ENCODE measurements at regions not wholly inside any gene's neighbourhood (a gene's known extent, or its start where the extent isn't known, plus 50 kb on each side); places are given as distances from the start of the nearest gene placed in this dataset.

DNA sequence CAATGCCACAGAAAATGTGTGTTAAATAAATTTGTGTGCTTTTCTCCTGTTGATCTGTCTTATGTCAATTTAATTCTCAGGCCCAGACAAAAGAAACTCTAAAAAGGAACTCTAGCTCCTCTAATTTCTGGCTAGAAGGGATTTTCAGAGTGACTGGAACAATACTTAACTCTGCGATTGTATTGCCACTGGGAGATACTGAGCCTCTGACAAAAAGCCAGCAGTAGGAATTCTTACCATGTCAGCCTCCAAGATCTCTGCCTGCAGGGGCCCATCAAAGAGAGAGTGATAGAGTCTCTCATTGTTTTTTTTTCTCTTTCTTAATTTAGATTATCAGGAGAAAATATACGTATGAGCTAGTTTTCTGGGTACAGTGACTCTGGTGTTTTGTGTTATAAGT, 1165.7 kb downstream of the BRINP3 start:
- H3K27me3 ChIP-seq (ENCODE audit: control insufficient read depth in 1 of 2, insufficient read depth in 2 of 2, low read length in 2 of 2): no peaks in the 10 kb centered on the region
- H3K9me3 ChIP-seq (ENCODE audit: control insufficient read depth in 1 of 2, insufficient read depth in 1 of 2, low read length in 2 of 2): peaks cover 0 to 3% of the 10 kb centered on the region in 2 experiments
- ChIA-PET POLR2A (no interaction called here), CTCF (no interaction called here)
- no peaks in the 10 kb centered on the region for H3K36me3 Mint-ChIP-seq (ENCODE audit: low read depth)
- H3K36me3 ChIP-seq (ENCODE audit: insufficient read depth, low read length): no peaks in the 10 kb centered on the region
- intact Hi-C loops (cut with DNase I, micrococcal nuclease): no loop called here
- H3K27ac ChIP-seq (ENCODE audit: low read depth in 1 of 2, low read length in 2 of 2): no peak overlapping the region
- H3K4me1 Mint-ChIP-seq (ENCODE audit: low read depth): no peaks in the 10 kb centered on the region
- DNase-seq (no peak), ATAC-seq (ENCODE audit: poor library complexity) (no peak)
- no peak overlapping the region for H3K4me3 Mint-ChIP-seq
- no peak overlapping the region for H3K27ac Mint-ChIP-seq
- H3K27me3 Mint-ChIP-seq: no peaks in the 10 kb centered on the region
- peaks cover 7% of the 10 kb centered on the region for H3K9me3 Mint-ChIP-seq
- no peak overlapping the region for H3K4me3 ChIP-seq (ENCODE audit: low read length)
- TF ChIP-seq, protein P1, sequence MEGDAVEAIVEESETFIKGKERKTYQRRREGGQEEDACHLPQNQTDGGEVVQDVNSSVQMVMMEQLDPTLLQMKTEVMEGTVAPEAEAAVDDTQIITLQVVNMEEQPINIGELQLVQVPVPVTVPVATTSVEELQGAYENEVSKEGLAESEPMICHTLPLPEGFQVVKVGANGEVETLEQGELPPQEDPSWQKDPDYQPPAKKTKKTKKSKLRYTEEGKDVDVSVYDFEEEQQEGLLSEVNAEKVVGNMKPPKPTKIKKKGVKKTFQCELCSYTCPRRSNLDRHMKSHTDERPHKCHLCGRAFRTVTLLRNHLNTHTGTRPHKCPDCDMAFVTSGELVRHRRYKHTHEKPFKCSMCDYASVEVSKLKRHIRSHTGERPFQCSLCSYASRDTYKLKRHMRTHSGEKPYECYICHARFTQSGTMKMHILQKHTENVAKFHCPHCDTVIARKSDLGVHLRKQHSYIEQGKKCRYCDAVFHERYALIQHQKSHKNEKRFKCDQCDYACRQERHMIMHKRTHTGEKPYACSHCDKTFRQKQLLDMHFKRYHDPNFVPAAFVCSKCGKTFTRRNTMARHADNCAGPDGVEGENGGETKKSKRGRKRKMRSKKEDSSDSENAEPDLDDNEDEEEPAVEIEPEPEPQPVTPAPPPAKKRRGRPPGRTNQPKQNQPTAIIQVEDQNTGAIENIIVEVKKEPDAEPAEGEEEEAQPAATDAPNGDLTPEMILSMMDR (IDR thresholded peaks at IDR 0.05): no peak
- H3K4me1 ChIP-seq (ENCODE audit: insufficient read depth, low read length): no peaks in the 10 kb centered on the region

DNA sequence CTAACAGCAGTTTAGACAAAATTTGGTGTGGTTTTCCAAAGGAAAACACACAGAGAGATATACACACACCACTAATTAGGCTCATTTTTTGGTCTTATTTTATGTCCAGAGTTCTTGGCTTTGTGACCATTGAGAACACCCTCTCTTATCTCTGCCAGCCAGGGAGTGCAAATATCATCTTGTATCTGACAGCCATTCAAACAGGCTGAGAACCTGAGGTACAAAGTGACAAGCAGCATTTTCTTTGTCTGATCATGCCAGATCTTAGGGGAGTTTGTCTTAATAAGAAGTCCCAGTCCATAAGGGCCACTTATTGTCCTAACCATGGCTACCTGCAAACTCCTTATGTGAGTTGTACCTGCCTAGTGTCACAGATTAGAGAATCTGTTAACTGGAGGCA, 1165.2 kb downstream of the BRINP3 start:
- Mint-ChIP-seq H3K9me3 (peaks cover 13% of the 10 kb centered on the region), H3K36me3 (ENCODE audit: low read depth) (no peaks in the 10 kb centered on the region), H3K27ac (no peak overlapping the region), H3K27me3 (no peaks in the 10 kb centered on the region), H3K4me3 (no peak overlapping the region), H3K4me1 (ENCODE audit: low read depth) (no peaks in the 10 kb centered on the region)
- Histone ChIP-seq H3K27me3 (ENCODE audit: control insufficient read depth in 1 of 2, insufficient read depth in 2 of 2, low read length in 2 of 2) (no peaks in the 10 kb centered on the region), H3K4me1 (ENCODE audit: insufficient read depth, low read length) (no peaks in the 10 kb centered on the region), H3K36me3 (ENCODE audit: insufficient read depth, low read length) (no peaks in the 10 kb centered on the region), H3K9me3 (ENCODE audit: control insufficient read depth in 1 of 2, insufficient read depth in 1 of 2, low read length in 2 of 2) (peaks cover 0 to 5% of the 10 kb centered on the region in 2 experiments), H3K27ac (ENCODE audit: low read depth in 1 of 2, low read length in 2 of 2) (no peak overlapping the region), H3K4me3 (ENCODE audit: low read length) (no peak overlapping the region)
- DNase-seq (no peak), ATAC-seq (ENCODE audit: poor library complexity) (no peak)
- TF ChIP-seq, protein P1 (IDR thresholded peaks at IDR 0.05): no peak
- POLR2A ChIA-PET: no interaction called here
- CTCF ChIA-PET: no interaction called here
- intact Hi-C loops (cut with DNase I, micrococcal nuclease): no loop called here

- H3K9me3 ChIP-seq (ENCODE audit: control insufficient read depth in 1 of 2, insufficient read depth in 1 of 2, low read length in 2 of 2): peaks cover 0 to 5% of the 10 kb centered on the region in 2 experiments
- intact Hi-C loops (cut with DNase I, micrococcal nuclease): no loop called here
- H3K27me3 ChIP-seq (ENCODE audit: control insufficient read depth in 1 of 2, insufficient read depth in 2 of 2, low read length in 2 of 2): no peaks in the 10 kb centered on the region
- H3K27ac Mint-ChIP-seq: no peak overlapping the region
- H3K27me3 Mint-ChIP-seq: no peaks in the 10 kb centered on the region
- TF ChIP-seq, protein P1 (IDR thresholded peaks at IDR 0.05): no peak
- no peaks in the 10 kb centered on the region for H3K4me1 Mint-ChIP-seq (ENCODE audit: low read depth)
- peaks cover 14% of the 10 kb centered on the region for H3K9me3 Mint-ChIP-seq
- H3K36me3 Mint-ChIP-seq (ENCODE audit: low read depth): no peaks in the 10 kb centered on the region
- H3K4me3 Mint-ChIP-seq: no peak overlapping the region
- no peaks in the 10 kb centered on the region for H3K4me1 ChIP-seq (ENCODE audit: insufficient read depth, low read length)
- H3K36me3 ChIP-seq (ENCODE audit: insufficient read depth, low read length): no peaks in the 10 kb centered on the region
- CTCF ChIA-PET: no interaction called here
- POLR2A ChIA-PET: no interaction called here
- H3K4me3 ChIP-seq (ENCODE audit: low read length): no peak overlapping the region
- DNase-seq (no peak), ATAC-seq (ENCODE audit: poor library complexity) (no peak)
- no peak overlapping the region for H3K27ac ChIP-seq (ENCODE audit: low read depth in 1 of 2, low read length in 2 of 2)
Measured at GRCh38 chr1:189313488-189313887, 1164.2 kb downstream of the BRINP3 start.
